Endothelial cell of umbilical vein (primary cell): ENCODE measurements at regions not wholly inside any gene's neighbourhood (a gene's known extent, or its start where the extent isn't known, plus 50 kb on each side); places are given as distances from the start of the nearest gene placed in this dataset.

Experiments
- BruUV-seq: library from RNA; stranded (reverse); fragments of 400-500 nt; replicated peaks from 2 replicates; lab custom pipeline; 2021; lab: Mats Ljungman, UMichigan
- CTCF ChIA-PET: fragments of 300-600, 350-600 bp; sonication (Branson Sonifier 250); formaldehyde crosslinking; loops from one replicate; lab custom pipeline; 2021; ENCODE audit warnings: antibody characterized with exemption, inconsistent platforms; lab: Charles Lee
- POLR2A ChIA-PET: fragments of 300-600, 350-600 bp; sonication (Branson Sonifier 250); formaldehyde crosslinking; loops from one replicate; lab custom pipeline; 2021; ENCODE audit warnings: antibody characterized with exemption, inconsistent platforms; lab: Charles Lee
- DNase-seq: peaks from one replicate; pipeline ENCODE4 v3.0.0-alpha.2; 2011; ENCODE audit warnings: low read depth, low spot score
- FAIRE-seq: peaks from 2 replicates; lab custom pipeline; 2011; peaks lifted over from hg19 to GRCh38; lab: Jason Lieb, UNC
- H2AFZ ChIP-seq: 2 replicates; pipeline ENCODE4 v1.6.0; 2012; ENCODE audit warnings: low read depth, low read length, control low read depth, inconsistent platforms
- H3K27ac ChIP-seq: 2 replicates; pipeline ENCODE4 v1.5.1; 2011; ENCODE audit warnings: low read depth, mild to moderate bottlenecking, control low read depth, low read length, moderate library complexity; ENCODE audit not compliant: insufficient read depth
- H3K27me3 ChIP-seq, 2 experiments: 2 replicates each; pipeline versions ENCODE4 v1.6.0 to v1.6.1; 2011; ENCODE audit warnings: low read length in 2 of 2, mixed read lengths in 1 of 2; ENCODE audit not compliant: control insufficient read depth in 2 of 2, insufficient read depth in 2 of 2
- H3K36me3 ChIP-seq, 2 experiments: 2 replicates in 1 of 2; 3 replicates in 1 of 2; pipeline ENCODE4 v1.5.1; 2011; ENCODE audit warnings: low read length in 2 of 2, mild to moderate bottlenecking in 1 of 2, moderate library complexity in 1 of 2; ENCODE audit not compliant: control insufficient read depth in 2 of 2, insufficient read depth in 2 of 2; ENCODE audit errors: extremely low read depth in 1 of 2
- H3K4me1 ChIP-seq: 3 replicates; pipeline ENCODE4 v1.5.1; 2011; ENCODE audit warnings: mild to moderate bottlenecking, low read length; ENCODE audit not compliant: control insufficient read depth, insufficient read depth; ENCODE audit errors: extremely low read depth
- H3K4me2 ChIP-seq: 2 replicates; pipeline ENCODE4 v1.6.1; 2011; ENCODE audit warnings: low read length, control low read depth, mixed read lengths; ENCODE audit not compliant: insufficient read depth
- H3K4me3 ChIP-seq, 3 experiments: fragments of 200-600 bp in 1 of 3; sonication (generic), shearing (Covaris generic) in 1 of 3; replicated peaks in 1 of 3; 2 replicates each; pipeline ENCODE4 v1.5.1; 2011 to 2016; ENCODE audit warnings: control low read depth in 3 of 3, low read length in 3 of 3, mild to moderate bottlenecking in 2 of 3, inconsistent platforms in 1 of 3, low read depth in 1 of 3, moderate library complexity in 1 of 3; ENCODE audit not compliant: insufficient read depth in 1 of 3
- H3K79me2 ChIP-seq: 2 replicates; pipeline ENCODE4 v1.6.0; 2012; ENCODE audit warnings: low read length, inconsistent platforms; ENCODE audit not compliant: control insufficient read depth, insufficient read depth
- H3K9ac ChIP-seq: replicated peaks from 2 replicates; pipeline ENCODE3; 2011; ENCODE audit warnings: low read length, control low read depth; ENCODE audit not compliant: insufficient read depth; ENCODE audit errors: extremely low read depth
- H3K9me1 ChIP-seq: replicated peaks from 3 replicates; pipeline ENCODE4 v1.6.0; 2011; ENCODE audit warnings: mild to moderate bottlenecking, low read length; ENCODE audit not compliant: control insufficient read depth, insufficient read depth; ENCODE audit errors: extremely low read depth
- H3K9me3 ChIP-seq: replicated peaks from 2 replicates; pipeline ENCODE4 v1.5.1; 2012; ENCODE audit warnings: low read length, inconsistent platforms; ENCODE audit not compliant: control insufficient read depth, insufficient read depth
- H4K20me1 ChIP-seq: replicated peaks from 2 replicates; pipeline ENCODE3; 2011; ENCODE audit warnings: mild to moderate bottlenecking, low read length; ENCODE audit not compliant: control insufficient read depth, insufficient read depth; ENCODE audit errors: extremely low read depth
- EZH2 ChIP-seq: IDR thresholded peaks from 2 replicates; pipeline ENCODE4 v1.6.1; 2012; ENCODE audit warnings: borderline replicate concordance, low read depth, mild to moderate bottlenecking, moderate library complexity, low read length, inconsistent platforms; ENCODE audit not compliant: severe bottlenecking
- FOS ChIP-seq: IDR thresholded peaks from 2 replicates; pipeline ENCODE4 v1.6.1; 2011; ENCODE audit warnings: mild to moderate bottlenecking, low read length, moderate library complexity, borderline replicate concordance; ENCODE audit not compliant: insufficient read depth
- GATA2 ChIP-seq: IDR thresholded peaks from 2 replicates; pipeline ENCODE4 v1.7.0; 2011; ENCODE audit warnings: low read depth, mild to moderate bottlenecking, moderate library complexity, mixed read lengths, low read length; ENCODE audit not compliant: insufficient read length, insufficient read depth
- JUN ChIP-seq: IDR thresholded peaks from 2 replicates; pipeline ENCODE4 v1.6.1; 2011; ENCODE audit warnings: borderline replicate concordance, low read depth; ENCODE audit not compliant: insufficient read length, insufficient read depth
- MYC ChIP-seq: IDR thresholded peaks from one replicate; pipeline ENCODE4 v1.6.1; 2011; ENCODE audit warnings: mild to moderate bottlenecking, low read depth, low read length
- POLR2A ChIP-seq: IDR thresholded peaks from 2 replicates; pipeline ENCODE4 v1.6.1; 2012; ENCODE audit warnings: low read depth, mild to moderate bottlenecking, control low read depth, low read length
- POLR2AphosphoS5 ChIP-seq: IDR thresholded peaks from 2 replicates; pipeline ENCODE4 v1.6.1; 2012; ENCODE audit warnings: low read depth, mild to moderate bottlenecking, control low read depth, low read length, moderate library complexity; ENCODE audit not compliant: insufficient read depth
- dilution Hi-C: fragments of 300-500 bp; cut with MboI; formaldehyde crosslinking; loops from one replicate; pipeline ENCODE4 v1.15.0; 2019; ENCODE audit warnings: low sequenced_read_pairs; ENCODE audit not compliant: extremely low pct_ligation_motif_present
- intact Hi-C: fragments of 100-400 bp; cut with micrococcal nuclease; formaldehyde crosslinking; loops from one replicate; pipeline ENCODE4 v1.10.0; 2022
- TF ChIP-seq, protein P1 (sequence below): IDR thresholded peaks from 2 replicates; pipeline ENCODE4 v1.6.1; 2011; ENCODE audit not compliant: insufficient read depth, insufficient read length
- TF ChIP-seq, protein P2 (sequence below), 2 donors: IDR thresholded peaks; 1 replicate in 1 of 2; 2 replicates in 1 of 2; pipeline ENCODE4 v1.5.1; 2011; ENCODE audit warnings: low read length in 2 of 2, mild to moderate bottlenecking in 2 of 2, moderate library complexity in 2 of 2, control low read depth in 1 of 2, inconsistent platforms in 1 of 2, low read depth in 1 of 2; ENCODE audit not compliant: insufficient read depth in 1 of 2; ENCODE audit errors: extremely low read depth in 1 of 2

DNA sequence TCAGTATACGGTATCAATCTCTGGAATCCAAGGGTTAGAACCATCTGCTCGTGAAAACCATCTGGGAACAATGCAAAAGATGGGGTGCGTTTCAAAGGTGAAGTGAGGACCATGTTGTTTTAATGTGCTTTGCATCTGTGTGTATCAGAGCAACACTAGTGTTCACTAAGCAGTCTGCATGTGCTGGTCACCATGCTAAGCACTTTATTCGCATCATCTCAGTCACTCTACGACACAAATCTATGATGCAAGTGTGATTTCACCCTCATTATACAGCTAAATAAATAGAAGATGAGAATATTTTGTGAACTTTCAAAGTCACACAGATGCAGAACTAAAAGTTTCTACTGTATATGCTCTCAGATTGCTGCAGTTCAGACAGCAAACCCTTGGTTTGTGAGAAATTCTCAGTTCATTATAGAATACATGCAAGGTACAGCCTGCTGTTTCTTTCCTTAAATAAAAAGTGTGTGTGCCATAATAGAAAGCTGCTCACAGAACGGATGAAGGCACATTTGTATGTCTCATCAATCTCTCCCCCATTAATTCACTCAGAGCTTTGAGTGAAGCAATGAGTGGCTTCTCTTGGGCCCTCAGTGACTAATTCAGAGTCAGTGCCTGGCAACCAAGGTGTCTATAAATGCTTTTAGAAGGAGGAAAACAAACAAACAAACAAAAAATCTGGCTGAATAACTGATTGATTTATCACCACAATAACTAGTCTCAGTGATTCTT, 652.8 kb upstream of the SOX11 start:
- CTCF ChIA-PET, result no interaction called here
- intact Hi-C loops, result no loop called here

DNA sequence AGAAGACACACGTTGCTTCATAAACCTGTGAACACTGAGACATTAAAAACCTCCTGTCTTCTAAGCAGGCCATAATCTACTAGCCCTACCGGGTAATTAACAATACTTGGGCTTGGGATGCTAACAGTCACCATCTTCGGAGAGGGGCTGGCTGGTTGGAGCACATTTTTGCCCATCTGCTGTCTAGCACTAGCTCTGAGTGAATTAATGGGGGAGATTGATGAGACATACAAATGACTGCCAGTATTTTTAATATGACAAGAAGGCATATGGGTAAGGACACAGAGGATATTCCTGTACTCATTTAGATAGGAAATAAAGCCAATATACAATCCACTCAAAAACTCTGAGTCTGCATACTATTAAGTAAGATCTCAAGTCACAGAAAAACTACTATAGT, 651.6 kb upstream of the SOX11 start:
- Histone ChIP-seq H3K4me2 (no peak overlapping the region), H3K36me3 (no peaks in the 10 kb centered on the region), H2AFZ (no peak overlapping the region), H3K4me1 (no peaks in the 10 kb centered on the region), H3K27me3 (no peaks in the 10 kb centered on the region), H4K20me1 (no peaks in the 10 kb centered on the region), H3K9me1 (no peaks in the 10 kb centered on the region), H3K27ac (no peak overlapping the region), H3K9me3 (peaks cover 2% of the 10 kb centered on the region), H3K9ac (no peak overlapping the region), H3K4me3 (no peak overlapping the region), H3K79me2 (no peaks in the 10 kb centered on the region)
- intact Hi-C loops, result no loop called here
- no peak for DNase-seq
- TF ChIP-seq POLR2AphosphoS5 (no peak), POLR2A (no peak), EZH2 (no peak), MYC (no peak), JUN (no peak)
- TF ChIP-seq, protein P1, sequence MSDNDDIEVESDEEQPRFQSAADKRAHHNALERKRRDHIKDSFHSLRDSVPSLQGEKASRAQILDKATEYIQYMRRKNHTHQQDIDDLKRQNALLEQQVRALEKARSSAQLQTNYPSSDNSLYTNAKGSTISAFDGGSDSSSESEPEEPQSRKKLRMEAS, result no peak
- TF ChIP-seq, protein P2, sequence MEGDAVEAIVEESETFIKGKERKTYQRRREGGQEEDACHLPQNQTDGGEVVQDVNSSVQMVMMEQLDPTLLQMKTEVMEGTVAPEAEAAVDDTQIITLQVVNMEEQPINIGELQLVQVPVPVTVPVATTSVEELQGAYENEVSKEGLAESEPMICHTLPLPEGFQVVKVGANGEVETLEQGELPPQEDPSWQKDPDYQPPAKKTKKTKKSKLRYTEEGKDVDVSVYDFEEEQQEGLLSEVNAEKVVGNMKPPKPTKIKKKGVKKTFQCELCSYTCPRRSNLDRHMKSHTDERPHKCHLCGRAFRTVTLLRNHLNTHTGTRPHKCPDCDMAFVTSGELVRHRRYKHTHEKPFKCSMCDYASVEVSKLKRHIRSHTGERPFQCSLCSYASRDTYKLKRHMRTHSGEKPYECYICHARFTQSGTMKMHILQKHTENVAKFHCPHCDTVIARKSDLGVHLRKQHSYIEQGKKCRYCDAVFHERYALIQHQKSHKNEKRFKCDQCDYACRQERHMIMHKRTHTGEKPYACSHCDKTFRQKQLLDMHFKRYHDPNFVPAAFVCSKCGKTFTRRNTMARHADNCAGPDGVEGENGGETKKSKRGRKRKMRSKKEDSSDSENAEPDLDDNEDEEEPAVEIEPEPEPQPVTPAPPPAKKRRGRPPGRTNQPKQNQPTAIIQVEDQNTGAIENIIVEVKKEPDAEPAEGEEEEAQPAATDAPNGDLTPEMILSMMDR (IDR thresholded peaks at IDR 0.05; ENCODE audit: extremely low read depth in 1 of 2, insufficient read depth in 1 of 2, low read depth in 1 of 2, low read length in 2 of 2), result no peak
- dilution Hi-C loops, result no loop called here
- ChIA-PET CTCF (no interaction called here), POLR2A (no interaction called here)
- no peak for FAIRE-seq
- no TSS peak for BruUV-seq

More for the DNA sequence above, 652.8 kb upstream of the SOX11 start:
- Histone ChIP-seq H3K36me3 (no peaks in the 10 kb centered on the region), H3K4me1 (no peaks in the 10 kb centered on the region), H3K4me3 (no peak overlapping the region), H3K9me3 (peaks cover 2% of the 10 kb centered on the region), H3K27ac (no peak overlapping the region), H3K9me1 (no peaks in the 10 kb centered on the region), H3K79me2 (no peaks in the 10 kb centered on the region), H3K9ac (no peak overlapping the region), H4K20me1 (no peaks in the 10 kb centered on the region), H3K4me2 (no peak overlapping the region), H2AFZ (no peak overlapping the region), H3K27me3 (no peaks in the 10 kb centered on the region)
- TF ChIP-seq POLR2A (no peak), JUN (no peak), GATA2 (no peak), FOS (no peak), POLR2AphosphoS5 (no peak)
- TF ChIP-seq, protein P1, result no peak
- no peak for DNase-seq
- dilution Hi-C loops, result no loop called here
- FAIRE-seq, result no peak
- POLR2A ChIA-PET, result no interaction called here
- no TSS peak for BruUV-seq
